Progenitor cell of endocrine pancreas (in vitro differentiated cells): ENCODE measurements at regions not wholly inside any gene's neighbourhood (a gene's known extent, or its start where the extent isn't known, plus 50 kb on each side); places are given as distances from the start of the nearest gene placed in this dataset.

ENCODE experiments used
- DNase-seq: peaks from one replicate; pipeline ENCODE4 v3.0.0; 2021; ENCODE audit warnings: low spot score; ENCODE audit not compliant: unreplicated experiment
- H3K27ac Mint-ChIP-seq: 2 replicates; pipeline ENCODE4 v1.8.0; 2021; ENCODE audit warnings: mild to moderate bottlenecking, moderate library complexity, mixed read lengths
- H3K27me3 Mint-ChIP-seq: 2 replicates; pipeline ENCODE4 v1.8.0; 2021; ENCODE audit warnings: mixed read lengths
- H3K36me3 Mint-ChIP-seq: 2 replicates; pipeline ENCODE4 v1.8.0; 2022; ENCODE audit warnings: mixed read lengths; ENCODE audit not compliant: insufficient read depth
- H3K4me1 Mint-ChIP-seq: 2 replicates; pipeline ENCODE4 v1.8.0; 2021; ENCODE audit warnings: low read depth, mixed read lengths
- H3K4me3 Mint-ChIP-seq: 2 replicates; pipeline ENCODE4 v1.8.0; 2021; ENCODE audit warnings: low read depth, mild to moderate bottlenecking, moderate library complexity, mixed read lengths
- H3K9me3 Mint-ChIP-seq: 2 replicates; pipeline ENCODE4 v1.8.0; 2021; ENCODE audit warnings: low read depth, mixed read lengths
- TF ChIP-seq, protein P1 (sequence below): fragments of 200-600 bp; sonication (generic); IDR thresholded peaks from one replicate; pipeline ENCODE4 v1.5.0; 2021; ENCODE audit warnings: antibody characterized with exemption, mild to moderate bottlenecking; ENCODE audit not compliant: unreplicated experiment

- Mint-ChIP-seq H3K36me3 (no peaks in the 10 kb centered on the region), H3K4me3 (no peak overlapping the region), H3K9me3 (peaks cover 2% of the 10 kb centered on the region), H3K4me1 (peaks cover 18% of the 10 kb centered on the region), H3K27me3 (peaks cover 7% of the 10 kb centered on the region), H3K27ac (no peak overlapping the region)
- DNase-seq, result no peak
- TF ChIP-seq, protein P1, sequence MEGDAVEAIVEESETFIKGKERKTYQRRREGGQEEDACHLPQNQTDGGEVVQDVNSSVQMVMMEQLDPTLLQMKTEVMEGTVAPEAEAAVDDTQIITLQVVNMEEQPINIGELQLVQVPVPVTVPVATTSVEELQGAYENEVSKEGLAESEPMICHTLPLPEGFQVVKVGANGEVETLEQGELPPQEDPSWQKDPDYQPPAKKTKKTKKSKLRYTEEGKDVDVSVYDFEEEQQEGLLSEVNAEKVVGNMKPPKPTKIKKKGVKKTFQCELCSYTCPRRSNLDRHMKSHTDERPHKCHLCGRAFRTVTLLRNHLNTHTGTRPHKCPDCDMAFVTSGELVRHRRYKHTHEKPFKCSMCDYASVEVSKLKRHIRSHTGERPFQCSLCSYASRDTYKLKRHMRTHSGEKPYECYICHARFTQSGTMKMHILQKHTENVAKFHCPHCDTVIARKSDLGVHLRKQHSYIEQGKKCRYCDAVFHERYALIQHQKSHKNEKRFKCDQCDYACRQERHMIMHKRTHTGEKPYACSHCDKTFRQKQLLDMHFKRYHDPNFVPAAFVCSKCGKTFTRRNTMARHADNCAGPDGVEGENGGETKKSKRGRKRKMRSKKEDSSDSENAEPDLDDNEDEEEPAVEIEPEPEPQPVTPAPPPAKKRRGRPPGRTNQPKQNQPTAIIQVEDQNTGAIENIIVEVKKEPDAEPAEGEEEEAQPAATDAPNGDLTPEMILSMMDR, result no peak
Measured at GRCh38 chr4:80135702-80136058, 61.6 kb upstream of the PRDM8 start.

GRCh38 chr4:80134936-80135701 is 62.1 kb upstream of the ANTXR2 start:
- DNase-seq, result no peak
- H3K36me3 Mint-ChIP-seq, result no peaks in the 10 kb centered on the region
- TF ChIP-seq, protein P1, result no peak
- H3K27ac Mint-ChIP-seq, result no peak overlapping the region
- peaks cover 2% of the 10 kb centered on the region for H3K9me3 Mint-ChIP-seq
- H3K4me1 Mint-ChIP-seq, result peaks cover 18% of the 10 kb centered on the region
- H3K4me3 Mint-ChIP-seq, result no peak overlapping the region
- H3K27me3 Mint-ChIP-seq, result peaks cover 7% of the 10 kb centered on the region

- H3K27me3 Mint-ChIP-seq, result peaks cover 11% of the 10 kb centered on the region
Measured at GRCh38 chr4:80133240-80133783, 60.3 kb upstream of the ANTXR2 start.

DNA sequence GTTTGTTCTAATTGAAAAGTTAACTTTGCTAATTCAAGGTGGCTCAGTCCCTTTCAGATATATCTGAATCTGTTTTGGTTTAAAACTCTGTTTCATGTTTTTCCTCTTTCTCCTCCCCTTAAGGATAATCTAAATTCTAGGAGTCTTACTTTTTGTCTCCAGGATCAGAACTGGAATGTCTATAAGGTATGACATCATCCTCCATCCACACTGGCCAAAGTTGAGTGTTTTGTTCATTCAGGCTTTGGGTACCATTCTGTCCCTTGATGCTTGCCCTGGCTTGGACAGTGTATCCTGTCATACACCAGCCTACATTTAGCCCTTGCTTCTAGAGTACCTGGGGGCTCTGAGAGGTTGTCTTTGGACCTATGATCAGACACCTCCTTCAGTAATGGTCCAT is 56.8 kb upstream of the ANTXR2 start:
- H3K36me3 Mint-ChIP-seq, result no peaks in the 10 kb centered on the region
- H3K4me3 Mint-ChIP-seq, result no peak overlapping the region
- no peak overlapping the region for H3K27ac Mint-ChIP-seq
- H3K9me3 Mint-ChIP-seq, result no peaks in the 10 kb centered on the region
- H3K4me1 Mint-ChIP-seq, result peaks cover 7% of the 10 kb centered on the region
- TF ChIP-seq, protein P1, result no peak
- DNase-seq, result no peak
- H3K27me3 Mint-ChIP-seq, result peaks cover 14% of the 10 kb centered on the region

More at GRCh38 chr4:80133240-80133783, 60.3 kb upstream of the ANTXR2 start:
- H3K4me3 Mint-ChIP-seq, result no peak overlapping the region
- no peaks in the 10 kb centered on the region for H3K36me3 Mint-ChIP-seq
- peaks cover 18% of the 10 kb centered on the region for H3K4me1 Mint-ChIP-seq
- no peak overlapping the region for H3K27ac Mint-ChIP-seq
- H3K9me3 Mint-ChIP-seq, result peaks cover 2% of the 10 kb centered on the region
- TF ChIP-seq, protein P1, result no peak
- no peak for DNase-seq

DNA sequence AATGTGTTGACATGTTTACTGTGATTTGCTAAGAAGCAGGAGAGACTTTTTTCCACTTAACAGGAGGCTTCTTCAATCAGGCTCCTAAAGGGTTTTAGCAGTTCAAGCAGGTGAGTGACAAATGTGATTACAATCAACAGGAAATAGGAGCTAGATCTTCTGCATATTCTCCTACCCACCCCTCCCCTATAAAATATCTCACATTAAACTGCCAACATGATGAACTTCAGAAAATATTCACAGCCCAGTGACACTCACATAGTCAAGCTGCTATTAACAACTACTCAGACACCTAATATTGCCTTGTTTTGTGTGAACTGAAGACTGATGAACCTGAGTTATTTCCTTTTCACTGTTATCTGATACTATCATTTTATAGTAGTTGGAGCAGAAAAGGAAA is 55.9 kb upstream of the ANTXR2 start:
- peaks cover 14% of the 10 kb centered on the region for H3K27me3 Mint-ChIP-seq
- no peak overlapping the region for H3K4me3 Mint-ChIP-seq
- no peak overlapping the region for H3K27ac Mint-ChIP-seq
- H3K36me3 Mint-ChIP-seq, result no peaks in the 10 kb centered on the region
- TF ChIP-seq, protein P1, result no peak
- no peak for DNase-seq
- H3K4me1 Mint-ChIP-seq, result peaks cover 3% of the 10 kb centered on the region
- H3K9me3 Mint-ChIP-seq, result no peaks in the 10 kb centered on the region
